GM23338 (cell line): ENCODE measurements at regions not wholly inside any gene's neighbourhood (a gene's known extent, or its start where the extent isn't known, plus 50 kb on each side); places are given as distances from the start of the nearest gene placed in this dataset.

Experiments used
- ATAC-seq: fragments of 200-7000 bp; cut with Tn5 transposase; 3 replicates; pipeline ENCODE4 v1.9.1; 2020
- DNase-seq: peaks from one replicate; pipeline ENCODE4 v3.0.0-alpha.2; 2015; ENCODE audit warnings: low spot score
- H2AFZ ChIP-seq: fragments of 200-600 bp; sonication (generic); 2 replicates; pipeline ENCODE4 v1.8.0; 2016; ENCODE audit warnings: antibody characterized with exemption, mild to moderate bottlenecking, moderate library complexity
- H3F3A ChIP-seq: fragments of 200-600 bp; sonication (generic); replicated peaks from 2 replicates; pipeline ENCODE4 v1.8.0; 2017; ENCODE audit warnings: antibody characterized with exemption, mixed run types, low read depth
- H3K27ac ChIP-seq: fragments of 200-600 bp; sonication (generic); 2 replicates; pipeline ENCODE4 v1.6.1; 2016; ENCODE audit warnings: low read depth
- H3K27me3 ChIP-seq: fragments of 200-600 bp; sonication (generic); 2 replicates; pipeline ENCODE4 v1.8.0; 2016; ENCODE audit warnings: mild to moderate bottlenecking, mixed run types, moderate library complexity; ENCODE audit not compliant: insufficient read depth
- H3K36me3 ChIP-seq: fragments of 200-600 bp; sonication (generic); 2 replicates; pipeline ENCODE4 v1.8.0; 2016; ENCODE audit warnings: mild to moderate bottlenecking; ENCODE audit not compliant: insufficient read depth
- H3K4me1 ChIP-seq: fragments of 200-600 bp; sonication (generic); 2 replicates; pipeline ENCODE4 v1.8.0; 2016; ENCODE audit warnings: mild to moderate bottlenecking, moderate library complexity; ENCODE audit not compliant: insufficient read depth
- H3K4me2 ChIP-seq: fragments of 200-600 bp; sonication (generic); 2 replicates; pipeline ENCODE4 v1.7.1; 2017; ENCODE audit warnings: mixed run types
- H3K4me3 ChIP-seq: fragments of 200-600 bp; sonication (generic); 2 replicates; pipeline ENCODE4 v1.6.1; 2016; ENCODE audit warnings: mixed run types
- H3K79me2 ChIP-seq: fragments of 200-600 bp; sonication (generic); replicated peaks from 2 replicates; pipeline ENCODE4 v1.8.0; 2017; ENCODE audit warnings: mild to moderate bottlenecking; ENCODE audit not compliant: insufficient read depth
- H3K9me2 ChIP-seq: fragments of 200-600 bp; sonication (generic); 2 replicates; pipeline ENCODE4 v1.8.0; 2017; ENCODE audit not compliant: insufficient read depth
- H4K20me1 ChIP-seq: fragments of 200-600 bp; sonication (generic); replicated peaks from 2 replicates; pipeline ENCODE4 v1.8.0; 2017; ENCODE audit warnings: mild to moderate bottlenecking; ENCODE audit not compliant: insufficient read depth
- H3K27ac Mint-ChIP-seq: 2 replicates; pipeline ENCODE4 v1.8.0; 2020; ENCODE audit warnings: inconsistent platforms, mild to moderate bottlenecking, moderate library complexity, mixed read lengths
- H3K27me3 Mint-ChIP-seq: 3 replicates; pipeline ENCODE4 v1.8.0; 2022; ENCODE audit warnings: low read depth, mild to moderate bottlenecking, moderate library complexity, mixed read lengths, inconsistent platforms; ENCODE audit not compliant: insufficient read depth, poor library complexity
- H3K36me3 Mint-ChIP-seq: 3 replicates; pipeline ENCODE4 v1.8.0; 2021; ENCODE audit warnings: low read depth, mild to moderate bottlenecking, inconsistent platforms, moderate library complexity, mixed read lengths
- H3K4me1 Mint-ChIP-seq: 3 replicates; pipeline ENCODE4 v1.8.0; 2020; ENCODE audit warnings: mild to moderate bottlenecking, inconsistent platforms, mixed read lengths
- H3K4me3 Mint-ChIP-seq: 3 replicates; pipeline ENCODE4 v1.8.0; 2021; ENCODE audit warnings: moderate library complexity, mild to moderate bottlenecking, inconsistent platforms, mixed read lengths
- H3K9me3 Mint-ChIP-seq: 3 replicates; pipeline ENCODE4 v1.8.0; 2020; ENCODE audit warnings: moderate library complexity, mild to moderate bottlenecking, inconsistent platforms, mixed read lengths
- CREB1 ChIP-seq: fragments of 250-450 bp; sonication (Bioruptor Pico); IDR thresholded peaks from 2 replicates; pipeline ENCODE4 v1.5.0; 2020; ENCODE audit warnings: low read depth, mild to moderate bottlenecking, moderate library complexity
- ETS1 ChIP-seq: IDR thresholded peaks from 2 replicates; pipeline ENCODE4 v1.6.1; 2016; ENCODE audit warnings: antibody characterized with exemption
- EZH2 ChIP-seq: fragments of 200-600 bp; sonication (generic); IDR thresholded peaks from one replicate; pipeline ENCODE4 v1.8.0; 2017; ENCODE audit warnings: antibody characterized with exemption, mild to moderate bottlenecking, low read depth; ENCODE audit not compliant: unreplicated experiment
- POLR2AphosphoS5 ChIP-seq: IDR thresholded peaks from 2 replicates; pipeline ENCODE4 v1.6.1; 2016; ENCODE audit warnings: antibody characterized with exemption, low read depth
- ZNF114 ChIP-seq: fragments of 250-450 bp; sonication (Bioruptor Pico); IDR thresholded peaks from 2 replicates; pipeline ENCODE4 v1.5.0; 2020; ENCODE audit warnings: mild to moderate bottlenecking, moderate library complexity
- ZNF331 ChIP-seq: fragments of 250-450 bp; sonication (Bioruptor Pico); IDR thresholded peaks from 2 replicates; pipeline ENCODE4 v1.5.0; 2020; ENCODE audit warnings: low read depth, mild to moderate bottlenecking, moderate library complexity
- TF ChIP-seq, protein P1 (sequence below), 2 experiments: fragments of 200-600 bp in 1 of 2; sonication (generic) in 1 of 2; conservative IDR thresholded peaks; 2 replicates each; pipeline versions ENCODE4 v1.5.1 to v1.6.1; 2016 to 2017; ENCODE audit warnings: antibody characterized with exemption in 2 of 2, low read depth in 2 of 2, mild to moderate bottlenecking in 2 of 2, moderate library complexity in 1 of 2
- TF ChIP-seq, protein P2 (sequence below): IDR thresholded peaks from one replicate; pipeline ENCODE4 v1.6.1; 2018; ENCODE audit warnings: antibody characterized with exemption; ENCODE audit not compliant: unreplicated experiment
- TF ChIP-seq, protein P3 (sequence below): fragments of 250-450 bp; sonication (Bioruptor Pico); IDR thresholded peaks from 2 replicates; pipeline ENCODE4 v1.5.0; 2020; ENCODE audit warnings: mild to moderate bottlenecking, moderate library complexity

DNA sequence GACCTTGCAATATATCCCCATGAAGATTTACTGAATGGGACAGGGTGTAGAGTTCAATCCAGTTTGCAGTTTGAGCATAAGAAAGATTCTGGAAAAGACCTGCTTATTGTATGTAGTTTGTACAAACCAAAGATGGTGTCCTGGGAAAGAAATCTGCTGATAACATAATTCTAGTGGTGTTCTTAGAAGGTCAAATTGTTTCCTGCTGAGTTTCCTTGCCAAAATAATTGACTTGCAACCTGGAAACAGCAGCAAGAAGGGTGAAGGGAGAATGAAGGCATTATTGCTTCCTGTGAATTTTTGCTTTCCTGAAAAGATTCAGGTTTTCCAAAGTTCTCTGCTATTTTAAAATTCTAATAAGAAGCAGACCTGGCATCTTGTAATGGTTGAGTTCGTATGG, 222.9 kb downstream of the KIF20B start:
- Mint-ChIP-seq H3K4me1 (no peaks in the 10 kb centered on the region), H3K36me3 (no peaks in the 10 kb centered on the region), H3K4me3 (no peak overlapping the region), H3K27me3 (no peaks in the 10 kb centered on the region), H3K27ac (no peak overlapping the region), H3K9me3 (no peaks in the 10 kb centered on the region; the same call in 2 of the 3 replicates)
- H3K4me1 ChIP-seq = no peaks in the 10 kb centered on the region
- no peak overlapping the region for H3K4me2 ChIP-seq
- ATAC-seq (no peak), DNase-seq (no peak)
- no peaks in the 10 kb centered on the region for H3K36me3 ChIP-seq
- no peaks in the 10 kb centered on the region; the same call in 1 of the 2 replicates for H3K9me2 ChIP-seq
- no peak overlapping the region for H3K27ac ChIP-seq
- H3K79me2 ChIP-seq = no peaks in the 10 kb centered on the region
- H4K20me1 ChIP-seq = no peaks in the 10 kb centered on the region
- 0 out of 2 replicates have a peak overlapping the region, but pooled peaks have one; percentile 47 for H2AFZ ChIP-seq
- TF ChIP-seq, protein P1, sequence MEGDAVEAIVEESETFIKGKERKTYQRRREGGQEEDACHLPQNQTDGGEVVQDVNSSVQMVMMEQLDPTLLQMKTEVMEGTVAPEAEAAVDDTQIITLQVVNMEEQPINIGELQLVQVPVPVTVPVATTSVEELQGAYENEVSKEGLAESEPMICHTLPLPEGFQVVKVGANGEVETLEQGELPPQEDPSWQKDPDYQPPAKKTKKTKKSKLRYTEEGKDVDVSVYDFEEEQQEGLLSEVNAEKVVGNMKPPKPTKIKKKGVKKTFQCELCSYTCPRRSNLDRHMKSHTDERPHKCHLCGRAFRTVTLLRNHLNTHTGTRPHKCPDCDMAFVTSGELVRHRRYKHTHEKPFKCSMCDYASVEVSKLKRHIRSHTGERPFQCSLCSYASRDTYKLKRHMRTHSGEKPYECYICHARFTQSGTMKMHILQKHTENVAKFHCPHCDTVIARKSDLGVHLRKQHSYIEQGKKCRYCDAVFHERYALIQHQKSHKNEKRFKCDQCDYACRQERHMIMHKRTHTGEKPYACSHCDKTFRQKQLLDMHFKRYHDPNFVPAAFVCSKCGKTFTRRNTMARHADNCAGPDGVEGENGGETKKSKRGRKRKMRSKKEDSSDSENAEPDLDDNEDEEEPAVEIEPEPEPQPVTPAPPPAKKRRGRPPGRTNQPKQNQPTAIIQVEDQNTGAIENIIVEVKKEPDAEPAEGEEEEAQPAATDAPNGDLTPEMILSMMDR (conservative IDR thresholded peaks at IDR 0.05; ENCODE audit: low read depth in 2 of 2) = no peak
- TF ChIP-seq ZNF331 (no peak), EZH2 (no peak), ZNF114 (CRISPR knock-in tag) (no peak)
- H3K4me3 ChIP-seq = no peak overlapping the region
- no peaks in the 10 kb centered on the region for H3K27me3 ChIP-seq
- H3F3A ChIP-seq = no peaks in the 10 kb centered on the region

DNA sequence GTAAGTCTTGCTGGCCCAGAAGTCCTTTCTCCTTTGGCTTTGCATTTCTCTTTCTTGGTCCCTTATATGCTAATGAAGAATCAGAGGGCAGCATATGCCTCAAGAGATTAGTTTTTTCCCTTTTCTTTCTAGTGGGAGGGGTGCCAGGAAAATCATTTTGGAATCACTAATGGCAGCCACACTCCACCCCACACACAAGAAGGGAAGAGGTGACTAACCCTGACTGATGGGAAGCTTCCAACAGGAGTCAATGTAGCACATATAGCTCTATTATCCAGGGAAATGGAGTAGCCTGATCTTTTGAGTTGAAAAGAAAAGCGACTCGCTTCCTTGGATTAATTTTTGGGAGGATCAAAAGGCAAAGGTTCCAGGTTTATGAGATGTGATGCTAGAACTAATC, 225.3 kb downstream of the KIF20B start:
- no peak overlapping the region for H3K4me3 Mint-ChIP-seq
- Histone ChIP-seq H3K36me3 (no peaks in the 10 kb centered on the region), H3K4me1 (no peaks in the 10 kb centered on the region), H3K9me2 (peaks cover 5% of the 10 kb centered on the region; the same call in 1 of the 2 replicates), H3K27ac (no peak overlapping the region), H4K20me1 (no peaks in the 10 kb centered on the region), H3K4me2 (no peak overlapping the region), H2AFZ (no peak overlapping the region), H3K79me2 (no peaks in the 10 kb centered on the region), H3K27me3 (no peaks in the 10 kb centered on the region), H3F3A (no peaks in the 10 kb centered on the region), H3K4me3 (no peak overlapping the region)
- no peaks in the 10 kb centered on the region; the same call in 2 of the 3 replicates for H3K9me3 Mint-ChIP-seq
- ATAC-seq (no peak), DNase-seq (no peak)
- no peaks in the 10 kb centered on the region for H3K4me1 Mint-ChIP-seq
- no peaks in the 10 kb centered on the region for H3K27me3 Mint-ChIP-seq
- no peaks in the 10 kb centered on the region for H3K36me3 Mint-ChIP-seq
- H3K27ac Mint-ChIP-seq = no peak overlapping the region
- TF ChIP-seq EZH2 (no peak), ETS1 (no peak), POLR2AphosphoS5 (no peak), CREB1 (CRISPR knock-in tag) (no peak)
- TF ChIP-seq, protein P2, sequence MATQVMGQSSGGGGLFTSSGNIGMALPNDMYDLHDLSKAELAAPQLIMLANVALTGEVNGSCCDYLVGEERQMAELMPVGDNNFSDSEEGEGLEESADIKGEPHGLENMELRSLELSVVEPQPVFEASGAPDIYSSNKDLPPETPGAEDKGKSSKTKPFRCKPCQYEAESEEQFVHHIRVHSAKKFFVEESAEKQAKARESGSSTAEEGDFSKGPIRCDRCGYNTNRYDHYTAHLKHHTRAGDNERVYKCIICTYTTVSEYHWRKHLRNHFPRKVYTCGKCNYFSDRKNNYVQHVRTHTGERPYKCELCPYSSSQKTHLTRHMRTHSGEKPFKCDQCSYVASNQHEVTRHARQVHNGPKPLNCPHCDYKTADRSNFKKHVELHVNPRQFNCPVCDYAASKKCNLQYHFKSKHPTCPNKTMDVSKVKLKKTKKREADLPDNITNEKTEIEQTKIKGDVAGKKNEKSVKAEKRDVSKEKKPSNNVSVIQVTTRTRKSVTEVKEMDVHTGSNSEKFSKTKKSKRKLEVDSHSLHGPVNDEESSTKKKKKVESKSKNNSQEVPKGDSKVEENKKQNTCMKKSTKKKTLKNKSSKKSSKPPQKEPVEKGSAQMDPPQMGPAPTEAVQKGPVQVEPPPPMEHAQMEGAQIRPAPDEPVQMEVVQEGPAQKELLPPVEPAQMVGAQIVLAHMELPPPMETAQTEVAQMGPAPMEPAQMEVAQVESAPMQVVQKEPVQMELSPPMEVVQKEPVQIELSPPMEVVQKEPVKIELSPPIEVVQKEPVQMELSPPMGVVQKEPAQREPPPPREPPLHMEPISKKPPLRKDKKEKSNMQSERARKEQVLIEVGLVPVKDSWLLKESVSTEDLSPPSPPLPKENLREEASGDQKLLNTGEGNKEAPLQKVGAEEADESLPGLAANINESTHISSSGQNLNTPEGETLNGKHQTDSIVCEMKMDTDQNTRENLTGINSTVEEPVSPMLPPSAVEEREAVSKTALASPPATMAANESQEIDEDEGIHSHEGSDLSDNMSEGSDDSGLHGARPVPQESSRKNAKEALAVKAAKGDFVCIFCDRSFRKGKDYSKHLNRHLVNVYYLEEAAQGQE = no peak
- TF ChIP-seq, protein P3, sequence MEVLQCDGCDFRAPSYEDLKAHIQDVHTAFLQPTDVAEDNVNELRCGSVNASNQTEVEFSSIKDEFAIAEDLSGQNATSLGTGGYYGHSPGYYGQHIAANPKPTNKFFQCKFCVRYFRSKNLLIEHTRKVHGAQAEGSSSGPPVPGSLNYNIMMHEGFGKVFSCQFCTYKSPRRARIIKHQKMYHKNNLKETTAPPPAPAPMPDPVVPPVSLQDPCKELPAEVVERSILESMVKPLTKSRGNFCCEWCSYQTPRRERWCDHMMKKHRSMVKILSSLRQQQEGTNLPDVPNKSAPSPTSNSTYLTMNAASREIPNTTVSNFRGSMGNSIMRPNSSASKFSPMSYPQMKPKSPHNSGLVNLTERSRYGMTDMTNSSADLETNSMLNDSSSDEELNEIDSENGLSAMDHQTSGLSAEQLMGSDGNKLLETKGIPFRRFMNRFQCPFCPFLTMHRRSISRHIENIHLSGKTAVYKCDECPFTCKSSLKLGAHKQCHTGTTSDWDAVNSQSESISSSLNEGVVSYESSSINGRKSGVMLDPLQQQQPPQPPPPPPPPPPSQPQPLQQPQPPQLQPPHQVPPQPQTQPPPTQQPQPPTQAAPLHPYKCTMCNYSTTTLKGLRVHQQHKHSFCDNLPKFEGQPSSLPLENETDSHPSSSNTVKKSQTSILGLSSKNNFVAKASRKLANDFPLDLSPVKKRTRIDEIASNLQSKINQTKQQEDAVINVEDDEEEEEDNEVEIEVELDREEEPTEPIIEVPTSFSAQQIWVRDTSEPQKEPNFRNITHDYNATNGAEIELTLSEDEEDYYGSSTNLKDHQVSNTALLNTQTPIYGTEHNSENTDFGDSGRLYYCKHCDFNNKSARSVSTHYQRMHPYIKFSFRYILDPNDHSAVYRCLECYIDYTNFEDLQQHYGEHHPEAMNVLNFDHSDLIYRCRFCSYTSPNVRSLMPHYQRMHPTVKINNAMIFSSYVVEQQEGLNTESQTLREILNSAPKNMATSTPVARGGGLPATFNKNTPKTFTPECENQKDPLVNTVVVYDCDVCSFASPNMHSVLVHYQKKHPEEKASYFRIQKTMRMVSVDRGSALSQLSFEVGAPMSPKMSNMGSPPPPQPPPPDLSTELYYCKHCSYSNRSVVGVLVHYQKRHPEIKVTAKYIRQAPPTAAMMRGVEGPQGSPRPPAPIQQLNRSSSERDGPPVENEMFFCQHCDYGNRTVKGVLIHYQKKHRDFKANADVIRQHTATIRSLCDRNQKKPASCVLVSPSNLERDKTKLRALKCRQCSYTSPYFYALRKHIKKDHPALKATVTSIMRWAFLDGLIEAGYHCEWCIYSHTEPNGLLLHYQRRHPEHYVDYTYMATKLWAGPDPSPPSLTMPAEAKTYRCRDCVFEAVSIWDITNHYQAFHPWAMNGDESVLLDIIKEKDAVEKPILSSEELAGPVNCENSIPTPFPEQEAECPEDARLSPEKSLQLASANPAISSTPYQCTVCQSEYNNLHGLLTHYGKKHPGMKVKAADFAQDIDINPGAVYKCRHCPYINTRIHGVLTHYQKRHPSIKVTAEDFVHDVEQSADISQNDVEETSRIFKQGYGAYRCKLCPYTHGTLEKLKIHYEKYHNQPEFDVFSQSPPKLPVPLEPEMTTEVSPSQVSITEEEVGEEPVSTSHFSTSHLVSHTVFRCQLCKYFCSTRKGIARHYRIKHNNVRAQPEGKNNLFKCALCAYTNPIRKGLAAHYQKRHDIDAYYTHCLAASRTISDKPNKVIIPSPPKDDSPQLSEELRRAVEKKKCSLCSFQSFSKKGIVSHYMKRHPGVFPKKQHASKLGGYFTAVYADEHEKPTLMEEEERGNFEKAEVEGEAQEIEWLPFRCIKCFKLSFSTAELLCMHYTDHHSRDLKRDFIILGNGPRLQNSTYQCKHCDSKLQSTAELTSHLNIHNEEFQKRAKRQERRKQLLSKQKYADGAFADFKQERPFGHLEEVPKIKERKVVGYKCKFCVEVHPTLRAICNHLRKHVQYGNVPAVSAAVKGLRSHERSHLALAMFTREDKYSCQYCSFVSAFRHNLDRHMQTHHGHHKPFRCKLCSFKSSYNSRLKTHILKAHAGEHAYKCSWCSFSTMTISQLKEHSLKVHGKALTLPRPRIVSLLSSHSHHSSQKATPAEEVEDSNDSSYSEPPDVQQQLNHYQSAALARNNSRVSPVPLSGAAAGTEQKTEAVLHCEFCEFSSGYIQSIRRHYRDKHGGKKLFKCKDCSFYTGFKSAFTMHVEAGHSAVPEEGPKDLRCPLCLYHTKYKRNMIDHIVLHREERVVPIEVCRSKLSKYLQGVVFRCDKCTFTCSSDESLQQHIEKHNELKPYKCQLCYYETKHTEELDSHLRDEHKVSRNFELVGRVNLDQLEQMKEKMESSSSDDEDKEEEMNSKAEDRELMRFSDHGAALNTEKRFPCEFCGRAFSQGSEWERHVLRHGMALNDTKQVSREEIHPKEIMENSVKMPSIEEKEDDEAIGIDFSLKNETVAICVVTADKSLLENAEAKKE = no peak
